ENCODE measurements at regions not wholly inside any gene's neighbourhood (a gene's known extent, or its start where the extent isn't known, plus 50 kb on each side); places are given as distances from the start of the nearest gene placed in this dataset.
"Not testable (repeated sequence)": the region's sequence is repeated elsewhere in the genome, so short reads cannot be mapped to it uniquely, and the experiment has no call there.

DNA sequence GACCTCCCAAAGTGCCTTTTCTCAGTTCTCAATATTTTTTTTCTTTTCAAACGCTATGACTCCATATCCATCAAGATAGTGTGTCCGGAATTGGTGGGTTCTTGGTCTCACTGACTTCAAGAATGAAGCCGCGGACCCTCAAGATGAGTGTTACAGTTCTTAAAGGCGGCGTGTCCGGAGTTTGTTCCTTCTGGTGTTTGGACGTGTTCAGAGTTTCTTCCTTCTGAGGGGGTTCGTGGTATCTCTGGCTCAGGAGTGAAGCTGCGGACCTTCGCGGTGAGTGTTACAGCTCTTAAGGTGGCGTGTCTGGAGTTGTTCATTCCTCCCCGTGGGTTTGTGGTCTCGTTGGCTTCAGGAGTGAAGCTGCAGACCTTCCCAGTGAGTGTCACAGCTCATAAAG lies 218.3 kb downstream of the BAMBI start:
- H3K36me3 ChIP-seq (ENCODE audit: control insufficient read depth, insufficient read depth, low read length); CTCF ChIA-PET (ENCODE audit: low intra/inter-chr PET ratio); H4K20me1 ChIP-seq (replicated peaks; ENCODE audit: control insufficient read depth, insufficient read depth, low read length); H3K9me3 ChIP-seq (replicated peaks; ENCODE audit: control insufficient read depth, insufficient read depth, low read depth, low read length); H3K9ac ChIP-seq (ENCODE audit: insufficient read depth in 1 of 2, low read depth in 2 of 2, low read length in 2 of 2); ATAC-seq; in situ Hi-C loops (cut with MboI); H3K27ac ChIP-seq (ENCODE audit: extremely low read depth, low read depth, low read length); DNase-seq (ENCODE audit: extremely low read depth in 1 of 4, low spot score in 3 of 4); H3K79me2 ChIP-seq (ENCODE audit: control insufficient read depth, insufficient read depth, low read length); H3K4me1 ChIP-seq (replicated peaks in 1 of 2; ENCODE audit: control insufficient read depth in 2 of 2, insufficient read depth in 2 of 2, low read length in 2 of 2); H3K9me1 ChIP-seq (ENCODE audit: control insufficient read depth, insufficient read depth, low read length); FAIRE-seq; H3K4me2 ChIP-seq (ENCODE audit: insufficient read depth, low read length); H3K27me3 ChIP-seq (ENCODE audit: control insufficient read depth in 2 of 2, insufficient read depth in 2 of 2, low read length in 2 of 2); intact Hi-C loops (cut with micrococcal nuclease); H3K4me3 ChIP-seq; POLR2A ChIA-PET: not testable (repeated sequence)
- H2AFZ ChIP-seq (ENCODE audit: low read depth, low read length) = 0 out of 2 replicates have a peak overlapping the region, but pooled peaks have one; percentile 32
- TF ChIP-seq POLR2H (tag; IDR thresholded peaks at IDR 0.05; ENCODE audit: low read depth) = 0 out of 2 replicates have a peak, but pooled peaks have one; percentile 16
- BruUV-seq (replicated peaks) = TSS peak; percentile 79
- WGBS (ENCODE audit: insufficient coverage, low coverage, missing lambda C conversion rate) = 65% methylated on average over 10 of the region's 15 CpGs

DNA sequence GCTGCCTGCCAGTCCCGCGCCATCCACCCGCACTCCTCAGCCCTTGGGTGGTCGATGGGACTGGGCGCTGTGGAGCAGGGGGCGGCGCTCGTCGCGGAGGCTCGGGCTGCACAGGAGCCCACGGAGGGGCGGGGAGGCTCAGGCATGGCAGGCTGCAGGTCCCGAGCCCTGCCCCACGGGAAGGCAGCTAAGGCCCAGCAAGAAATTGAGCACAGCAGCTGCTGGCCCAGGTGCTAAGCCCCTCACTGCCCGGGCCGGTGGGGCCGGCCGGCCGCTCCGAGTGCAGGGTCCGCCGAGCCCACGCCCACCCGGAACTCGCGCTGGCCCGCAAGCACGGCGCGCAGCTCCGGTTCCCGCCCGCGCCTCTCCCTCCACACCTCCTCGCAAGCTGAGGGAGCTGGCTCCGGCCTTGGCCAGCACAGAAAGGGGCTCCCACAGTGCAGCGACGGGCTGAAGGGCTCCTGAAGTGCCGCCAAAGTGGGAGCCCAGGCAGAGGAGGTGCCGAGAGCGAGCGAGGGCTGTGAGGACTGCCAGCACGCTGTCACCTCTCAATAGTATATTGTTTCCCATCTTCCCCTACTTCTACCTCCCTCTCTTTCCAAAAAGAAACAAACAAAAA lies 219.6 kb downstream of the BAMBI start:
- intact Hi-C loops (cut with micrococcal nuclease) = not testable (repeated sequence)

More for the DNA sequence above, 219.6 kb downstream of the BAMBI start:
- H3K27ac ChIP-seq (ENCODE audit: extremely low read depth, low read depth, low read length); in situ Hi-C loops (cut with MboI); H3K4me1 ChIP-seq (replicated peaks in 1 of 2; ENCODE audit: control insufficient read depth in 2 of 2, insufficient read depth in 2 of 2, low read length in 2 of 2); H3K9me3 ChIP-seq (replicated peaks; ENCODE audit: control insufficient read depth, insufficient read depth, low read depth, low read length); DNase-seq (ENCODE audit: extremely low read depth in 1 of 4, low spot score in 3 of 4); H3K4me2 ChIP-seq (ENCODE audit: insufficient read depth, low read length); FAIRE-seq; H3K36me3 ChIP-seq (ENCODE audit: control insufficient read depth, insufficient read depth, low read length); H3K27me3 ChIP-seq (ENCODE audit: control insufficient read depth in 2 of 2, insufficient read depth in 2 of 2, low read length in 2 of 2); BruUV-seq (replicated peaks); H4K20me1 ChIP-seq (replicated peaks; ENCODE audit: control insufficient read depth, insufficient read depth, low read length); H2AFZ ChIP-seq (ENCODE audit: low read depth, low read length); H3K79me2 ChIP-seq (ENCODE audit: control insufficient read depth, insufficient read depth, low read length); H3K9ac ChIP-seq (ENCODE audit: insufficient read depth in 1 of 2, low read depth in 2 of 2, low read length in 2 of 2); CTCF ChIA-PET (ENCODE audit: low intra/inter-chr PET ratio); H3K9me1 ChIP-seq (ENCODE audit: control insufficient read depth, insufficient read depth, low read length); ATAC-seq; H3K4me3 ChIP-seq: not testable (repeated sequence)
- POLR2A ChIA-PET = interaction anchor here (0.7 to 1.0 kb wide), 2 partner anchors 43 to 215 kb away, joined by 3 read pairs; no protein-coding TSS in a partner anchor
- WGBS (ENCODE audit: insufficient coverage, low coverage, missing lambda C conversion rate) = 85% methylated on average over 22 of the region's 44 CpGs
